Panc1 (cell line): ENCODE measurements at regions not wholly inside any gene's neighbourhood (a gene's known extent, or its start where the extent isn't known, plus 50 kb on each side); places are given as distances from the start of the nearest gene placed in this dataset.

Source experiments
- ATAC-seq: fragments of 200-7000 bp; cut with Tn5 transposase; 2 replicates; pipeline ENCODE4 v1.9.1; 2020; ENCODE audit warnings: mild to moderate bottlenecking, moderate library complexity
- BruUV-seq: library from RNA; stranded (reverse); fragments of 400-500 nt; replicated peaks from 2 replicates; lab custom pipeline; 2021; lab: Mats Ljungman, UMichigan
- CTCF ChIA-PET: fragments of 300-600 bp; sonication (Branson Sonifier 250); formaldehyde crosslinking; loops from one replicate; lab custom pipeline; 2022; ENCODE audit warnings: antibody characterized with exemption; lab: Charles Lee
- POLR2A ChIA-PET: fragments of 300-600 bp; sonication (Branson Sonifier 250); formaldehyde crosslinking; loops from one replicate; lab custom pipeline; 2022; ENCODE audit warnings: antibody characterized with exemption; lab: Charles Lee
- DNase-seq: peaks from one replicate; pipeline ENCODE4 v3.0.0-alpha.2; 2010; ENCODE audit warnings: low read depth, low spot score
- H3K27ac ChIP-seq: 2 replicates; pipeline ENCODE4 v1.5.1; 2011; ENCODE audit warnings: mild to moderate bottlenecking, low read length, inconsistent platforms
- H3K27me3 ChIP-seq: fragments of 200-500 bp; sonication (Bioruptor generic); 2 replicates; pipeline ENCODE4 v1.6.0; 2014; ENCODE audit warnings: low read length, inconsistent platforms; ENCODE audit not compliant: control insufficient read depth, insufficient read depth
- H3K36me3 ChIP-seq: fragments of 200-500 bp; sonication (Bioruptor generic); 2 replicates; pipeline ENCODE4 v1.5.1; 2014; ENCODE audit warnings: inconsistent platforms, mild to moderate bottlenecking, low read length, moderate library complexity; ENCODE audit not compliant: control insufficient read depth, insufficient read depth
- H3K4me1 ChIP-seq: 2 replicates; pipeline ENCODE4 v1.5.1; 2011; ENCODE audit warnings: inconsistent platforms, mild to moderate bottlenecking, low read length, moderate library complexity; ENCODE audit not compliant: control insufficient read depth, insufficient read depth
- H3K4me3 ChIP-seq, 2 experiments: 2 replicates each; pipeline ENCODE4 v1.5.1; 2011 to 2012; ENCODE audit warnings: low read depth in 2 of 2, low read length in 2 of 2, mild to moderate bottlenecking in 2 of 2, inconsistent platforms in 1 of 2, moderate library complexity in 1 of 2
- H3K9me3 ChIP-seq: fragments of 200-500 bp; sonication (Bioruptor generic); 2 replicates; pipeline ENCODE4 v1.5.1; 2014; ENCODE audit warnings: low read depth, mild to moderate bottlenecking, inconsistent platforms, low read length, moderate library complexity; ENCODE audit not compliant: control insufficient read depth, insufficient read depth
- POLR2AphosphoS5 ChIP-seq: IDR thresholded peaks from 2 replicates; pipeline ENCODE4 v1.6.1; 2012; ENCODE audit warnings: mild to moderate bottlenecking, low read depth, low read length, moderate library complexity
- SIN3A ChIP-seq: IDR thresholded peaks from 2 replicates; pipeline ENCODE4 v1.6.1; 2012; ENCODE audit warnings: low read depth, mild to moderate bottlenecking, low read length, moderate library complexity, borderline replicate concordance; ENCODE audit not compliant: insufficient read depth
- TCF7L2 ChIP-seq: IDR thresholded peaks from 2 replicates; pipeline ENCODE4 v1.6.1; 2011; ENCODE audit warnings: mild to moderate bottlenecking, low read depth, low read length, inconsistent platforms
- in situ Hi-C: cut with HindIII; loops from 2 replicates; pipeline ENCODE4 v1.10.0; 2016; ENCODE audit warnings: low sequenced_read_pairs, low pct_unique_long_range_greater_than_20kb
- intact Hi-C: fragments of 100-400 bp; cut with micrococcal nuclease; formaldehyde crosslinking; loops from one replicate; pipeline ENCODE4 v1.10.0; 2022; ENCODE audit not compliant: unreplicated experiment
- TF ChIP-seq, protein P1 (sequence below), 2 experiments: IDR thresholded peaks; 2 replicates each; pipeline ENCODE4 v1.6.1; 2011 to 2012; ENCODE audit warnings: low read depth in 2 of 2, control low read depth in 1 of 2, low read length in 1 of 2, mild to moderate bottlenecking in 1 of 2, moderate library complexity in 1 of 2; ENCODE audit not compliant: insufficient read depth in 1 of 2
- TF ChIP-seq, protein P2 (sequence below): fragments of 450-650 bp; IDR thresholded peaks from 2 replicates; pipeline ENCODE4 v1.5.1; 2017; ENCODE audit warnings: mild to moderate bottlenecking

DNA sequence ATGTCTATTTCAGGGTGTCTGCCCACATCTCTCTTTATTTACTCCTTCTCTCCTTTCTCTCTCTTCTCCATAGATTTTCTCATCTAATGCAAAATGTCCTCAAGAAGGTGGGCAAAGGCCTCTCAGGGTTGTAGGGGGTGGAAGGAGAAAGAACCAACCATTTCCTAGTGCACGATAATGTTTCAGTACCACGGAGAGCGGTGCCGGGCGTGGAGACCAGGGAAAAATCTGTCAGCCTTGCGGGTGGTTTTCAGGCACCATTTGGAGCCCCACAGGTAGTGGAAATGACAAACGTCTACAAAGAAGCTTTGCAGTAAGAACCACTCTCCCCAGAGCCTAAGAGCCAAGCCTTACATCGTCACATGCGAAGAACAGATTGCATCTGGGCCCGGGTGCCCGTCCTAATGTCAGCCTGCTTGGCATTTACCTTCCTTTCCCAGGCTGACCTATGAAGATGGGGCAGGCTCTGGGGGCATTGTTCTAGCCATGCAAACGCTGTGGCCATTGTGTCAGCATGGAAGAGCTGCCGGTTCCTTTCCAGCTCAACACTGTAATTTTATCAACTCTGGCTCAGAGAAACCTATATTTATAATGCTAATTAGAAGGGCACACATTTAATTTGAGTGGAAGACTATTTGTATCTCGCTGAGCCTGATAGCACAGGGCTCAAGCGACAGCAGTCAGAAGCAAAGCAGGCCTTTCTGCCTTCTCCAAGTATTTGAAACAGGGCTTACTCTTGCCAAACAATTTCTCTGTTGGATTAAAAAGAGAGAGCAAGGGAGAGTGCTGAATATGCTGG lies 430.1 kb upstream of the WWC1 start:
- no peak overlapping the region for H3K27ac ChIP-seq
- in situ Hi-C loops, result no loop called here
- no peak overlapping the region for H3K4me3 ChIP-seq
- intact Hi-C loops, result no loop called here
- DNase-seq (no peak), ATAC-seq (no peak)
- no peaks in the 10 kb centered on the region for H3K4me1 ChIP-seq
- no TSS peak for BruUV-seq
- no peaks in the 10 kb centered on the region for H3K9me3 ChIP-seq
- no peaks in the 10 kb centered on the region for H3K36me3 ChIP-seq
- ChIA-PET POLR2A (interaction anchor here (0.6 kb wide), 1 partner anchor 397 kb away, joined by 3 read pairs; no protein-coding TSS in a partner anchor), CTCF (no interaction called here)
- TF ChIP-seq, protein P1, sequence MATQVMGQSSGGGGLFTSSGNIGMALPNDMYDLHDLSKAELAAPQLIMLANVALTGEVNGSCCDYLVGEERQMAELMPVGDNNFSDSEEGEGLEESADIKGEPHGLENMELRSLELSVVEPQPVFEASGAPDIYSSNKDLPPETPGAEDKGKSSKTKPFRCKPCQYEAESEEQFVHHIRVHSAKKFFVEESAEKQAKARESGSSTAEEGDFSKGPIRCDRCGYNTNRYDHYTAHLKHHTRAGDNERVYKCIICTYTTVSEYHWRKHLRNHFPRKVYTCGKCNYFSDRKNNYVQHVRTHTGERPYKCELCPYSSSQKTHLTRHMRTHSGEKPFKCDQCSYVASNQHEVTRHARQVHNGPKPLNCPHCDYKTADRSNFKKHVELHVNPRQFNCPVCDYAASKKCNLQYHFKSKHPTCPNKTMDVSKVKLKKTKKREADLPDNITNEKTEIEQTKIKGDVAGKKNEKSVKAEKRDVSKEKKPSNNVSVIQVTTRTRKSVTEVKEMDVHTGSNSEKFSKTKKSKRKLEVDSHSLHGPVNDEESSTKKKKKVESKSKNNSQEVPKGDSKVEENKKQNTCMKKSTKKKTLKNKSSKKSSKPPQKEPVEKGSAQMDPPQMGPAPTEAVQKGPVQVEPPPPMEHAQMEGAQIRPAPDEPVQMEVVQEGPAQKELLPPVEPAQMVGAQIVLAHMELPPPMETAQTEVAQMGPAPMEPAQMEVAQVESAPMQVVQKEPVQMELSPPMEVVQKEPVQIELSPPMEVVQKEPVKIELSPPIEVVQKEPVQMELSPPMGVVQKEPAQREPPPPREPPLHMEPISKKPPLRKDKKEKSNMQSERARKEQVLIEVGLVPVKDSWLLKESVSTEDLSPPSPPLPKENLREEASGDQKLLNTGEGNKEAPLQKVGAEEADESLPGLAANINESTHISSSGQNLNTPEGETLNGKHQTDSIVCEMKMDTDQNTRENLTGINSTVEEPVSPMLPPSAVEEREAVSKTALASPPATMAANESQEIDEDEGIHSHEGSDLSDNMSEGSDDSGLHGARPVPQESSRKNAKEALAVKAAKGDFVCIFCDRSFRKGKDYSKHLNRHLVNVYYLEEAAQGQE (IDR thresholded peaks at IDR 0.05; ENCODE audit: insufficient read depth in 1 of 2, low read depth in 2 of 2, low read length in 1 of 2), result peak; percentile 88 to 89
- TF ChIP-seq SIN3A, result no peak
- no peaks in the 10 kb centered on the region for H3K27me3 ChIP-seq

DNA sequence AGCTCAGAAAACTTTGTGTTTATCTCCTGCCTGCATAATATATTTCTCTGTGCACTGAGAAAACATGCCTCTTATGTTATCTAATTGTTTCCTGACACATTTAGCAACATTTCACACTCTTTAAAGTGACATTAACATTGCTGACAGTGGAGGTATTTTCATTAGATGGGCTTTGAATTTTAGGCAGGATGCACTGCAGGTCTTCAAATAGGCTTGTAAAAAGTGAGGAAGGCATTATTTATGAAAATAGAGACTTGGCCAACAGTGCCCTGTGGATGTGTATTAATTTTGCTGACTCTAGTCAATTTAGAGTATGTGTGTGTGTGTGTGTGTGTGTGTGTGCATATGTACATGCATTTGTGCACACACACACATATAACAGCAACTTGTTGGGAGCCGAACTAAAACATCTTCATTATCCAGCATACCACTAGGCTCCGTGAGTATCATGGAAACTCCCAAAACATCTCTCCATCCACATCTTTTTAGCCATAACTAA lies 429.5 kb upstream of the WWC1 start:
- in situ Hi-C loops, result no loop called here

More for the DNA sequence above, 429.5 kb upstream of the WWC1 start:
- Histone ChIP-seq H3K27me3 (no peaks in the 10 kb centered on the region), H3K27ac (no peak overlapping the region), H3K9me3 (no peaks in the 10 kb centered on the region), H3K4me1 (no peaks in the 10 kb centered on the region), H3K4me3 (no peak overlapping the region), H3K36me3 (no peaks in the 10 kb centered on the region)
- no peak for DNase-seq
- POLR2A ChIA-PET, result no interaction called here
- TF ChIP-seq POLR2AphosphoS5, result no peak
- TF ChIP-seq, protein P2, sequence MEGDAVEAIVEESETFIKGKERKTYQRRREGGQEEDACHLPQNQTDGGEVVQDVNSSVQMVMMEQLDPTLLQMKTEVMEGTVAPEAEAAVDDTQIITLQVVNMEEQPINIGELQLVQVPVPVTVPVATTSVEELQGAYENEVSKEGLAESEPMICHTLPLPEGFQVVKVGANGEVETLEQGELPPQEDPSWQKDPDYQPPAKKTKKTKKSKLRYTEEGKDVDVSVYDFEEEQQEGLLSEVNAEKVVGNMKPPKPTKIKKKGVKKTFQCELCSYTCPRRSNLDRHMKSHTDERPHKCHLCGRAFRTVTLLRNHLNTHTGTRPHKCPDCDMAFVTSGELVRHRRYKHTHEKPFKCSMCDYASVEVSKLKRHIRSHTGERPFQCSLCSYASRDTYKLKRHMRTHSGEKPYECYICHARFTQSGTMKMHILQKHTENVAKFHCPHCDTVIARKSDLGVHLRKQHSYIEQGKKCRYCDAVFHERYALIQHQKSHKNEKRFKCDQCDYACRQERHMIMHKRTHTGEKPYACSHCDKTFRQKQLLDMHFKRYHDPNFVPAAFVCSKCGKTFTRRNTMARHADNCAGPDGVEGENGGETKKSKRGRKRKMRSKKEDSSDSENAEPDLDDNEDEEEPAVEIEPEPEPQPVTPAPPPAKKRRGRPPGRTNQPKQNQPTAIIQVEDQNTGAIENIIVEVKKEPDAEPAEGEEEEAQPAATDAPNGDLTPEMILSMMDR, result no peak
- TF ChIP-seq, protein P1 (IDR thresholded peaks at IDR 0.05; ENCODE audit: insufficient read depth in 1 of 2, low read depth in 2 of 2, low read length in 1 of 2), result no peak
- no peak for TF ChIP-seq SIN3A
- no peak for TF ChIP-seq TCF7L2
- no peak for ATAC-seq
- BruUV-seq, result no TSS peak
- CTCF ChIA-PET, result no interaction called here
- intact Hi-C loops, result no loop called here
